ENCODE measurements at regions not wholly inside any gene's neighbourhood (a gene's known extent, or its start where the extent isn't known, plus 50 kb on each side); places are given as distances from the start of the nearest gene placed in this dataset.
"Not testable (repeated sequence)": the region's sequence is repeated elsewhere in the genome, so short reads cannot be mapped to it uniquely, and the experiment has no call there.

DNA sequence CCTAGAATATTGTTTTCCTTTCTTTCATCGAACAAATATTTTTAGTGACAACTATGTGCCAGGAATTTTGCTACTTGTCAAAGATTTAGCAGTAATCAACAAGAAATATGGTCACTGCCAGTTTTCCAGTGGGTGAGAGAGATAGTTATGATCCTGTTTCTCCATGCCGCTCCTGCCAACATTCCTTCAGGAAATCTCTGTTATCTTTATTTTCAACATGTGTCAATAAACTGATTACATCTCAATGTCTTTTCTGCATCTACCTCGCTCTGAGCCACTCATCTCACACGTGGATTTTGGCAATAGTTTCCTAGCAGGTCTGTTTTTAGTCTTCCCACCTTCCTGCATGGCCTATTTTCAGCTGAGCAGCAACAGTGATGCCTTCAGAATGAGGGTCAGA lies 650.0 kb upstream of the STXBP6 start:
- H3K36me3 ChIP-seq (ENCODE audit: control insufficient read depth in 2 of 2, insufficient read depth in 2 of 2, low read length in 2 of 2), result no peaks in the 10 kb centered on the region
- H3K9me3 ChIP-seq (ENCODE audit: control insufficient read depth in 2 of 2, low read length in 2 of 2), result no peaks in the 10 kb centered on the region
- no peaks in the 10 kb centered on the region for H3K27me3 ChIP-seq (ENCODE audit: control insufficient read depth in 2 of 2, insufficient read depth in 2 of 2, low read length in 2 of 2)
- H3K27ac ChIP-seq (ENCODE audit: low read depth in 2 of 2, low read length in 2 of 2), result no peak overlapping the region
- no peak overlapping the region for H3K9ac ChIP-seq (ENCODE audit: low read depth in 1 of 2, low read length in 2 of 2)
- no peaks in the 10 kb centered on the region for H3K4me1 ChIP-seq (ENCODE audit: control insufficient read depth in 2 of 2, insufficient read depth in 2 of 2, low read length in 2 of 2)
- H3K4me3 ChIP-seq (ENCODE audit: low read length in 2 of 2), result no peak overlapping the region

GRCh38 chr14:25698111-25698510 lies 648.2 kb upstream of the STXBP6 start:
- Histone ChIP-seq H3K9ac (ENCODE audit: low read depth in 1 of 2, low read length in 2 of 2) (no peak overlapping the region), H3K9me3 (ENCODE audit: control insufficient read depth in 2 of 2, low read length in 2 of 2) (no peaks in the 10 kb centered on the region), H3K27ac (ENCODE audit: low read depth in 2 of 2, low read length in 2 of 2) (no peak overlapping the region), H3K36me3 (ENCODE audit: control insufficient read depth in 2 of 2, insufficient read depth in 2 of 2, low read length in 2 of 2) (no peaks in the 10 kb centered on the region), H3K4me3 (ENCODE audit: low read length in 2 of 2) (no peak overlapping the region), H3K4me1 (ENCODE audit: control insufficient read depth in 2 of 2, insufficient read depth in 2 of 2, low read length in 2 of 2) (no peaks in the 10 kb centered on the region), H3K27me3 (ENCODE audit: control insufficient read depth in 2 of 2, insufficient read depth in 2 of 2, low read length in 2 of 2) (no peaks in the 10 kb centered on the region)

GRCh38 chr14:25696176-25696575 lies 646.2 kb upstream of the STXBP6 start:
- no peak overlapping the region for H3K4me3 ChIP-seq (ENCODE audit: low read length in 2 of 2)
- no peaks in the 10 kb centered on the region for H3K27me3 ChIP-seq (ENCODE audit: control insufficient read depth in 2 of 2, insufficient read depth in 2 of 2, low read length in 2 of 2)
- no peaks in the 10 kb centered on the region for H3K36me3 ChIP-seq (ENCODE audit: control insufficient read depth in 2 of 2, insufficient read depth in 2 of 2, low read length in 2 of 2)
- no peaks in the 10 kb centered on the region for H3K4me1 ChIP-seq (ENCODE audit: control insufficient read depth in 2 of 2, insufficient read depth in 2 of 2, low read length in 2 of 2)
- H3K27ac ChIP-seq (ENCODE audit: low read depth in 2 of 2, low read length in 2 of 2), result no peak overlapping the region
- no peak overlapping the region for H3K9ac ChIP-seq (ENCODE audit: low read depth in 1 of 2, low read length in 2 of 2)
- H3K9me3 ChIP-seq (ENCODE audit: control insufficient read depth in 2 of 2, low read length in 2 of 2), result no peaks in the 10 kb centered on the region

GRCh38 chr14:25685004-25685403 lies 635.1 kb upstream of the STXBP6 start:
- H3K27me3 ChIP-seq (ENCODE audit: control insufficient read depth in 2 of 2, insufficient read depth in 2 of 2, low read length in 2 of 2), result no peaks in the 10 kb centered on the region
- H3K9me3 ChIP-seq (ENCODE audit: control insufficient read depth in 2 of 2, low read length in 2 of 2), result no peaks in the 10 kb centered on the region
- H3K9ac ChIP-seq (ENCODE audit: low read depth in 1 of 2, low read length in 2 of 2), result no peak overlapping the region

DNA sequence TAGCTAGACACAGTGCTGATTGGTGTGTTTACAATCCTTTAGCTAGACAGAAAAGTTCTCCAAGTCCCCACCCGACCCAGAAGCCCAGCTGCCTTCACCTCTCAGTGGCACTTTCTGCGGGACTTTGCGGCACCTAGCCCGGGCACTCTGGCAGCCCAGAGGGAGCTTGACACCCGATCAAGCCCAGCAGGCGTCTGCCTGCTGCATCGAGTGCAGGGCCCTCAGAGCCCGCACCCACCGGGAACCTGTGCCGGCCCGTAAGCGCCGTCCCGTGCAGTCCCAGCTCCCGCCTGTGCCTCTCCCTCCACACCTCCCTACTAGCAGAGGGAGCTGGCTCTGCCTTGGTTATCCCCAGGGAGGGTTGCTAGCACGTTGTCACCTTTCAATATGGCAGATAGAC lies 631.0 kb upstream of the STXBP6 start:
- Histone ChIP-seq H3K9ac (ENCODE audit: low read depth in 1 of 2, low read length in 2 of 2) (no peak overlapping the region), H3K27ac (ENCODE audit: low read depth in 2 of 2, low read length in 2 of 2) (no peak overlapping the region), H3K4me1 (ENCODE audit: control insufficient read depth in 2 of 2, insufficient read depth in 2 of 2, low read length in 2 of 2) (no peaks in the 10 kb centered on the region), H3K36me3 (ENCODE audit: control insufficient read depth in 2 of 2, insufficient read depth in 2 of 2, low read length in 2 of 2) (no peaks in the 10 kb centered on the region), H3K4me3 (ENCODE audit: low read length in 2 of 2) (no peak overlapping the region), H3K9me3 (ENCODE audit: control insufficient read depth in 2 of 2, low read length in 2 of 2) (no peaks in the 10 kb centered on the region), H3K27me3 (ENCODE audit: control insufficient read depth in 2 of 2, insufficient read depth in 2 of 2, low read length in 2 of 2) (no peaks in the 10 kb centered on the region)

More at GRCh38 chr14:25685004-25685403, 635.1 kb upstream of the STXBP6 start:
- Histone ChIP-seq H3K27ac (ENCODE audit: low read depth in 2 of 2, low read length in 2 of 2) (no peak overlapping the region), H3K4me3 (ENCODE audit: low read length in 2 of 2) (no peak overlapping the region), H3K36me3 (ENCODE audit: control insufficient read depth in 2 of 2, insufficient read depth in 2 of 2, low read length in 2 of 2) (no peaks in the 10 kb centered on the region), H3K4me1 (ENCODE audit: control insufficient read depth in 2 of 2, insufficient read depth in 2 of 2, low read length in 2 of 2) (no peaks in the 10 kb centered on the region)

GRCh38 chr14:25680511-25680910 lies 630.6 kb upstream of the STXBP6 start:
- not testable (repeated sequence) for H3K9me3 ChIP-seq (ENCODE audit: control insufficient read depth in 2 of 2, low read length in 2 of 2); H3K4me3 ChIP-seq (ENCODE audit: low read length in 2 of 2); H3K27me3 ChIP-seq (ENCODE audit: control insufficient read depth in 2 of 2, insufficient read depth in 2 of 2, low read length in 2 of 2); H3K36me3 ChIP-seq (ENCODE audit: control insufficient read depth in 2 of 2, insufficient read depth in 2 of 2, low read length in 2 of 2); H3K9ac ChIP-seq (ENCODE audit: low read depth in 1 of 2, low read length in 2 of 2); H3K27ac ChIP-seq (ENCODE audit: low read depth in 2 of 2, low read length in 2 of 2); H3K4me1 ChIP-seq (ENCODE audit: control insufficient read depth in 2 of 2, insufficient read depth in 2 of 2, low read length in 2 of 2)

GRCh38 chr14:25677111-25677510 lies 627.2 kb upstream of the STXBP6 start:
- no peak overlapping the region for H3K27ac ChIP-seq (ENCODE audit: low read depth in 2 of 2, low read length in 2 of 2)

GRCh38 chr14:25667387-25667786 lies 617.4 kb upstream of the STXBP6 start:
- Histone ChIP-seq H3K4me1 (ENCODE audit: control insufficient read depth in 2 of 2, insufficient read depth in 2 of 2, low read length in 2 of 2) (no peaks in the 10 kb centered on the region), H3K27me3 (ENCODE audit: control insufficient read depth in 2 of 2, insufficient read depth in 2 of 2, low read length in 2 of 2) (no peaks in the 10 kb centered on the region), H3K36me3 (ENCODE audit: control insufficient read depth in 2 of 2, insufficient read depth in 2 of 2, low read length in 2 of 2) (no peaks in the 10 kb centered on the region), H3K9ac (ENCODE audit: low read depth in 1 of 2, low read length in 2 of 2) (no peak overlapping the region), H3K4me3 (ENCODE audit: low read length in 2 of 2) (no peak overlapping the region), H3K9me3 (ENCODE audit: control insufficient read depth in 2 of 2, low read length in 2 of 2) (no peaks in the 10 kb centered on the region), H3K27ac (ENCODE audit: low read depth in 2 of 2, low read length in 2 of 2) (no peak overlapping the region)

More at GRCh38 chr14:25677111-25677510, 627.2 kb upstream of the STXBP6 start:
- Histone ChIP-seq H3K4me3 (ENCODE audit: low read length in 2 of 2) (no peak overlapping the region), H3K4me1 (ENCODE audit: control insufficient read depth in 2 of 2, insufficient read depth in 2 of 2, low read length in 2 of 2) (no peaks in the 10 kb centered on the region), H3K27me3 (ENCODE audit: control insufficient read depth in 2 of 2, insufficient read depth in 2 of 2, low read length in 2 of 2) (no peaks in the 10 kb centered on the region), H3K9ac (ENCODE audit: low read depth in 1 of 2, low read length in 2 of 2) (no peak overlapping the region), H3K36me3 (ENCODE audit: control insufficient read depth in 2 of 2, insufficient read depth in 2 of 2, low read length in 2 of 2) (no peaks in the 10 kb centered on the region), H3K9me3 (ENCODE audit: control insufficient read depth in 2 of 2, low read length in 2 of 2) (no peaks in the 10 kb centered on the region)

DNA sequence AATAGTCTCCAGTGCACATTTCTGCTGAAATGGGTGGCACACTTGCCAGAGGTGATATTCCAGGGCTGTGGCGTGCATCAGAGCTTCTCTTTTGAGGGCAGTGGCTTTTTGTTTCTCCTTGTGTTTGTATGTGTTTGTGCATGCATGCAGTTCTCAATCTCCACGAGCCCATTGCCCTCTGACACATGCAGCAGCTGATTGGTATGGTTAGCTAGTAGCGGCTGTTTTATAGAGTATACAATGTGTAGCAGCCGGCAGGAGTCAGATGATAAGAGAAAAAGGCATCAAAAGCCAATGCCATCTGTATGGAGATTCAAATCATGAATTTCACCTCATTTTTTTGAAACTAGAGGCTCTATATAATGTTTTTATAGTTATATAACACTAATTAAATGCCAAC lies 616.9 kb upstream of the STXBP6 start:
- H3K4me1 ChIP-seq (ENCODE audit: control insufficient read depth in 2 of 2, insufficient read depth in 2 of 2, low read length in 2 of 2), result no peaks in the 10 kb centered on the region
- H3K9ac ChIP-seq (ENCODE audit: low read depth in 1 of 2, low read length in 2 of 2), result no peak overlapping the region
- no peak overlapping the region for H3K4me3 ChIP-seq (ENCODE audit: low read length in 2 of 2)
- no peak overlapping the region for H3K27ac ChIP-seq (ENCODE audit: low read depth in 2 of 2, low read length in 2 of 2)
- no peaks in the 10 kb centered on the region for H3K36me3 ChIP-seq (ENCODE audit: control insufficient read depth in 2 of 2, insufficient read depth in 2 of 2, low read length in 2 of 2)
- H3K27me3 ChIP-seq (ENCODE audit: control insufficient read depth in 2 of 2, insufficient read depth in 2 of 2, low read length in 2 of 2), result no peaks in the 10 kb centered on the region
- no peaks in the 10 kb centered on the region for H3K9me3 ChIP-seq (ENCODE audit: control insufficient read depth in 2 of 2, low read length in 2 of 2)

GRCh38 chr14:25658988-25659387 lies 609.0 kb upstream of the STXBP6 start:
- Histone ChIP-seq H3K36me3 (ENCODE audit: control insufficient read depth in 2 of 2, insufficient read depth in 2 of 2, low read length in 2 of 2) (no peaks in the 10 kb centered on the region), H3K27me3 (ENCODE audit: control insufficient read depth in 2 of 2, insufficient read depth in 2 of 2, low read length in 2 of 2) (no peaks in the 10 kb centered on the region), H3K4me1 (ENCODE audit: control insufficient read depth in 2 of 2, insufficient read depth in 2 of 2, low read length in 2 of 2) (no peaks in the 10 kb centered on the region), H3K27ac (ENCODE audit: low read depth in 2 of 2, low read length in 2 of 2) (no peak overlapping the region), H3K9me3 (ENCODE audit: control insufficient read depth in 2 of 2, low read length in 2 of 2) (no peaks in the 10 kb centered on the region), H3K4me3 (ENCODE audit: low read length in 2 of 2) (no peak overlapping the region), H3K9ac (ENCODE audit: low read depth in 1 of 2, low read length in 2 of 2) (no peak overlapping the region)

- H3K27ac ChIP-seq (ENCODE audit: low read depth in 2 of 2, low read length in 2 of 2), result no peak overlapping the region
- no peak overlapping the region for H3K9ac ChIP-seq (ENCODE audit: low read depth in 1 of 2, low read length in 2 of 2)
- no peaks in the 10 kb centered on the region for H3K27me3 ChIP-seq (ENCODE audit: control insufficient read depth in 2 of 2, insufficient read depth in 2 of 2, low read length in 2 of 2)
- no peaks in the 10 kb centered on the region for H3K9me3 ChIP-seq (ENCODE audit: control insufficient read depth in 2 of 2, low read length in 2 of 2)
- H3K4me3 ChIP-seq (ENCODE audit: low read length in 2 of 2), result no peak overlapping the region
- H3K4me1 ChIP-seq (ENCODE audit: control insufficient read depth in 2 of 2, insufficient read depth in 2 of 2, low read length in 2 of 2), result no peaks in the 10 kb centered on the region
- no peaks in the 10 kb centered on the region for H3K36me3 ChIP-seq (ENCODE audit: control insufficient read depth in 2 of 2, insufficient read depth in 2 of 2, low read length in 2 of 2)
Observed at GRCh38 chr14:25630447-25630846, 580.5 kb upstream of the STXBP6 start.

Data from mucosa of rectum (tissue), 2 donors.